Naive B cell (primary cell): ENCODE measurements at regions not wholly inside any gene's neighbourhood (a gene's known extent, or its start where the extent isn't known, plus 50 kb on each side); places are given as distances from the start of the nearest gene placed in this dataset.

ENCODE experiments used
- ATAC-seq, 2 donors: fragments of 150-1000 bp; cut with Tn5 transposase; 2 replicates each; pipeline ENCODE4 v1.10.0; 2021; ENCODE audit warnings: low read depth in 2 of 2, mild to moderate bottlenecking in 2 of 2, moderate library complexity in 2 of 2
- DNase-seq: peaks from one replicate; pipeline ENCODE4 v3.0.0; 2022
- H3K27ac Mint-ChIP-seq, 6 donors: one replicate each; pipeline ENCODE4 v1.8.0; 2020 to 2022; ENCODE audit warnings: mild to moderate bottlenecking in 6 of 6, mixed read lengths in 6 of 6, moderate library complexity in 5 of 6, inconsistent platforms in 2 of 6
- H3K27me3 Mint-ChIP-seq, 3 donors: one replicate each; pipeline ENCODE4 v1.8.0; 2021 to 2022; ENCODE audit warnings: mixed read lengths in 3 of 3, mild to moderate bottlenecking in 1 of 3
- H3K36me3 Mint-ChIP-seq, 2 donors: one replicate each; pipeline ENCODE4 v1.8.0; 2020 to 2022; ENCODE audit warnings: mixed read lengths in 2 of 2, inconsistent platforms in 1 of 2, mild to moderate bottlenecking in 1 of 2
- H3K4me1 Mint-ChIP-seq, 3 donors: one replicate each; pipeline ENCODE4 v1.8.0; 2020 to 2022; ENCODE audit warnings: mixed read lengths in 3 of 3, inconsistent platforms in 1 of 3, mild to moderate bottlenecking in 1 of 3, moderate library complexity in 1 of 3
- H3K4me3 Mint-ChIP-seq, 8 donors: one replicate each; pipeline ENCODE4 v1.8.0; 2020 to 2022; ENCODE audit warnings: mild to moderate bottlenecking in 8 of 8, mixed read lengths in 8 of 8, moderate library complexity in 8 of 8, inconsistent platforms in 2 of 8
- H3K9me3 Mint-ChIP-seq, 7 donors: one replicate each; pipeline ENCODE4 v1.8.0; 2020 to 2022; ENCODE audit warnings: mixed read lengths in 7 of 7, mild to moderate bottlenecking in 5 of 7, inconsistent platforms in 2 of 7, moderate library complexity in 1 of 7

- no peaks in the 10 kb centered on the region for H3K36me3 Mint-ChIP-seq
- DNase-seq = no peak
- no peak overlapping the region for H3K27ac Mint-ChIP-seq
- H3K9me3 Mint-ChIP-seq = peaks cover 0 to 5% (median 2%) of the 10 kb centered on the region in 7 donors
- peaks cover 8 to 12% (median 11%) of the 10 kb centered on the region in 3 donors for H3K27me3 Mint-ChIP-seq
- H3K4me3 Mint-ChIP-seq = no peak overlapping the region
- ATAC-seq = no peak
- no peaks in the 10 kb centered on the region for H3K4me1 Mint-ChIP-seq
Observed at GRCh38 chr2:133674433-133675331, 106.4 kb upstream of the NCKAP5 start.

- peaks cover 8 to 12% (median 11%) of the 10 kb centered on the region in 3 donors for H3K27me3 Mint-ChIP-seq
- H3K9me3 Mint-ChIP-seq = peaks cover 0 to 3% (median 0%) of the 10 kb centered on the region in 7 donors
- peak overlapping the region in 1 of 6 donors; percentile 24 for H3K27ac Mint-ChIP-seq
- H3K4me3 Mint-ChIP-seq = no peak overlapping the region
- ATAC-seq (no peak), DNase-seq (no peak)
- H3K4me1 Mint-ChIP-seq = no peaks in the 10 kb centered on the region
- no peaks in the 10 kb centered on the region for H3K36me3 Mint-ChIP-seq
Observed at GRCh38 chr2:133676392-133677130, 108.3 kb upstream of the NCKAP5 start.

- Mint-ChIP-seq H3K9me3 (peaks cover 0 to 1% (median 0%) of the 10 kb centered on the region in 7 donors), H3K27me3 (peaks cover 0 to 11% (median 3%) of the 10 kb centered on the region in 3 donors), H3K27ac (no peak overlapping the region), H3K36me3 (no peaks in the 10 kb centered on the region), H3K4me3 (no peak overlapping the region), H3K4me1 (no peaks in the 10 kb centered on the region)
- no peak for ATAC-seq
- DNase-seq = no peak
Observed at GRCh38 chr2:133680343-133681049, 112.2 kb upstream of the NCKAP5 start.

GRCh38 chr2:133682347-133682746, 114.1 kb upstream of the NCKAP5 start:
- Mint-ChIP-seq H3K27ac (no peak overlapping the region), H3K4me1 (no peaks in the 10 kb centered on the region), H3K36me3 (no peaks in the 10 kb centered on the region), H3K4me3 (no peak overlapping the region), H3K27me3 (peaks cover 0 to 2% (median under 1%) of the 10 kb centered on the region in 3 donors), H3K9me3 (no peaks in the 10 kb centered on the region)
- DNase-seq (no peak), ATAC-seq (no peak)

- H3K4me3 Mint-ChIP-seq = no peak overlapping the region
- ATAC-seq (no peak), DNase-seq (no peak)
- no peaks in the 10 kb centered on the region for H3K36me3 Mint-ChIP-seq
- H3K9me3 Mint-ChIP-seq = no peaks in the 10 kb centered on the region
- H3K27me3 Mint-ChIP-seq = peaks cover 0 to 6% (median 3%) of the 10 kb centered on the region in 3 donors
- H3K27ac Mint-ChIP-seq = no peak overlapping the region
- no peaks in the 10 kb centered on the region for H3K4me1 Mint-ChIP-seq
Observed at GRCh38 chr2:133682906-133683305, 114.6 kb upstream of the NCKAP5 start.

GRCh38 chr2:133685636-133686215, 117.5 kb upstream of the NCKAP5 start:
- H3K27ac Mint-ChIP-seq = no peak overlapping the region
- no peaks in the 10 kb centered on the region for H3K4me1 Mint-ChIP-seq
- H3K27me3 Mint-ChIP-seq = peaks cover 0 to 8% (median 3%) of the 10 kb centered on the region in 3 donors
- H3K36me3 Mint-ChIP-seq = no peaks in the 10 kb centered on the region
- H3K4me3 Mint-ChIP-seq = no peak overlapping the region
- ATAC-seq (no peak), DNase-seq (no peak)
- peaks cover 0 to 2% (median 0%) of the 10 kb centered on the region in 7 donors for H3K9me3 Mint-ChIP-seq

- Mint-ChIP-seq H3K36me3 (no peaks in the 10 kb centered on the region), H3K27me3 (peaks cover 4 to 10% (median 8%) of the 10 kb centered on the region in 3 donors), H3K4me1 (no peaks in the 10 kb centered on the region), H3K4me3 (no peak overlapping the region), H3K9me3 (peaks cover 0 to 22% (median 5%) of the 10 kb centered on the region in 7 donors), H3K27ac (no peak overlapping the region)
- no peak for ATAC-seq
- DNase-seq = no peak
Observed at GRCh38 chr2:133690780-133691179, 122.5 kb upstream of the NCKAP5 start.

- ATAC-seq (no peak), DNase-seq (no peak)
- H3K27ac Mint-ChIP-seq = no peak overlapping the region
- H3K9me3 Mint-ChIP-seq = peaks cover 0 to 22% (median 5%) of the 10 kb centered on the region in 7 donors
- H3K4me1 Mint-ChIP-seq = no peaks in the 10 kb centered on the region
- H3K27me3 Mint-ChIP-seq = peaks cover 4 to 10% (median 8%) of the 10 kb centered on the region in 3 donors
- H3K4me3 Mint-ChIP-seq = no peak overlapping the region
- H3K36me3 Mint-ChIP-seq = no peaks in the 10 kb centered on the region
Observed at GRCh38 chr2:133691336-133691735, 123.1 kb upstream of the NCKAP5 start.

GRCh38 chr2:133705287-133705686, 137.0 kb upstream of the NCKAP5 start:
- Mint-ChIP-seq H3K36me3 (peaks cover 0 to 7% of the 10 kb centered on the region in 2 donors), H3K4me1 (no peaks in the 10 kb centered on the region), H3K4me3 (no peak overlapping the region), H3K27ac (no peak overlapping the region), H3K9me3 (peaks cover 0 to 12% (median 6%) of the 10 kb centered on the region in 7 donors), H3K27me3 (peaks cover 0 to 5% (median 5%) of the 10 kb centered on the region in 3 donors)
- DNase-seq = no peak
- ATAC-seq = no peak

GRCh38 chr2:133710613-133711012, 142.3 kb upstream of the NCKAP5 start:
- H3K27me3 Mint-ChIP-seq = peaks cover 5 to 12% (median 7%) of the 10 kb centered on the region in 3 donors
- H3K4me1 Mint-ChIP-seq = no peaks in the 10 kb centered on the region
- no peak overlapping the region for H3K4me3 Mint-ChIP-seq
- H3K27ac Mint-ChIP-seq = no peak overlapping the region
- H3K9me3 Mint-ChIP-seq = peaks cover 0 to 13% (median 6%) of the 10 kb centered on the region in 7 donors
- peaks cover 0 to 7% of the 10 kb centered on the region in 2 donors for H3K36me3 Mint-ChIP-seq
- DNase-seq (no peak), ATAC-seq (no peak)

- peaks cover 5 to 12% (median 7%) of the 10 kb centered on the region in 3 donors for H3K27me3 Mint-ChIP-seq
- DNase-seq = no peak
- no peak for ATAC-seq
- H3K4me1 Mint-ChIP-seq = no peaks in the 10 kb centered on the region
- no peak overlapping the region for H3K27ac Mint-ChIP-seq
- no peak overlapping the region for H3K4me3 Mint-ChIP-seq
- H3K9me3 Mint-ChIP-seq = peaks cover 0 to 13% (median 6%) of the 10 kb centered on the region in 7 donors
- peaks cover 0 to 7% of the 10 kb centered on the region in 2 donors for H3K36me3 Mint-ChIP-seq
Observed at GRCh38 chr2:133711201-133711600, 142.9 kb upstream of the NCKAP5 start.

GRCh38 chr2:133711806-133712205, 143.5 kb upstream of the NCKAP5 start:
- Mint-ChIP-seq H3K36me3 (peaks cover 0 to 7% of the 10 kb centered on the region in 2 donors), H3K9me3 (peaks cover 0 to 12% (median 5%) of the 10 kb centered on the region in 7 donors), H3K4me3 (no peak overlapping the region), H3K4me1 (no peaks in the 10 kb centered on the region), H3K27me3 (peaks cover 5 to 14% (median 7%) of the 10 kb centered on the region in 3 donors), H3K27ac (peak overlapping the region in 1 of 6 donors; percentile 30)
- ATAC-seq (no peak), DNase-seq (no peak)

- H3K27ac Mint-ChIP-seq = no peak overlapping the region
- H3K27me3 Mint-ChIP-seq = peaks cover 5 to 17% (median 7%) of the 10 kb centered on the region in 3 donors
- H3K36me3 Mint-ChIP-seq = peaks cover 0 to 7% of the 10 kb centered on the region in 2 donors
- H3K4me1 Mint-ChIP-seq = no peaks in the 10 kb centered on the region
- ATAC-seq (no peak), DNase-seq (no peak)
- peaks cover 0 to 12% (median 3%) of the 10 kb centered on the region in 7 donors for H3K9me3 Mint-ChIP-seq
- no peak overlapping the region for H3K4me3 Mint-ChIP-seq
Observed at GRCh38 chr2:133712369-133712768, 144.1 kb upstream of the NCKAP5 start.
